GM21529 (cell line): ENCODE measurements at regions not wholly inside any gene's neighbourhood (a gene's known extent, or its start where the extent isn't known, plus 50 kb on each side); places are given as distances from the start of the nearest gene placed in this dataset.
"Not testable (repeated sequence)": the region's sequence is repeated elsewhere in the genome, so short reads cannot be mapped to it uniquely, and the experiment has no call there.

ENCODE experiments used
- ATAC-seq: cut with Tn5 transposase; IDR thresholded peaks from one replicate; pipeline ENCODE4 v1.9.1; 2021; ENCODE audit not compliant: unreplicated experiment

- no peak for ATAC-seq
Measured at GRCh38 chr12:131635491-131636122, 75.3 kb upstream of the SFSWAP start.

GRCh38 chr12:131636266-131636665 lies 74.6 kb upstream of the SFSWAP start:
- no peak for ATAC-seq

GRCh38 chr12:131636940-131637750 lies 73.7 kb upstream of the SFSWAP start:
- no peak for ATAC-seq

- no peak for ATAC-seq
Measured at GRCh38 chr12:131637986-131638385, 72.9 kb upstream of the SFSWAP start.

GRCh38 chr12:131639270-131639940 lies 71.5 kb upstream of the SFSWAP start:
- ATAC-seq: no peak

- no peak for ATAC-seq
Measured at GRCh38 chr12:131640525-131640924, 70.4 kb upstream of the SFSWAP start.

- no peak for ATAC-seq
Measured at GRCh38 chr12:131641315-131641714, 69.6 kb upstream of the SFSWAP start.

GRCh38 chr12:131642101-131642540 lies 68.8 kb upstream of the SFSWAP start:
- ATAC-seq: no peak

GRCh38 chr12:131642771-131643170 lies 68.1 kb upstream of the SFSWAP start:
- no peak for ATAC-seq

- ATAC-seq: no peak
Measured at GRCh38 chr12:131643631-131644452, 67.0 kb upstream of the SFSWAP start.

- ATAC-seq: no peak
Measured at GRCh38 chr12:131644481-131644880, 66.4 kb upstream of the SFSWAP start.

GRCh38 chr12:131644917-131645316 lies 66.0 kb upstream of the SFSWAP start:
- not testable (repeated sequence) for ATAC-seq

- not testable (repeated sequence) for ATAC-seq
Measured at GRCh38 chr12:131645557-131645956, 65.3 kb upstream of the SFSWAP start.

- not testable (repeated sequence) for ATAC-seq
Measured at GRCh38 chr12:131646444-131646843, 64.4 kb upstream of the SFSWAP start.

- no peak for ATAC-seq
Measured at GRCh38 chr12:131647667-131648066, 63.2 kb upstream of the SFSWAP start.

GRCh38 chr12:131655469-131656174 lies 55.3 kb upstream of the SFSWAP start:
- ATAC-seq: not testable (repeated sequence)

GRCh38 chr12:131656796-131657195 lies 54.1 kb upstream of the SFSWAP start:
- ATAC-seq: not testable (repeated sequence)

GRCh38 chr12:131658605-131659004 lies 52.3 kb upstream of the SFSWAP start:
- not testable (repeated sequence) for ATAC-seq

GRCh38 chr12:131659484-131659883 lies 51.4 kb upstream of the SFSWAP start:
- not testable (repeated sequence) for ATAC-seq

- ATAC-seq: not testable (repeated sequence)
Measured at GRCh38 chr12:131659976-131660375, 50.9 kb upstream of the SFSWAP start.
